Inflammatory macrophage (primary cell): ENCODE measurements at regions not wholly inside any gene's neighbourhood (a gene's known extent, or its start where the extent isn't known, plus 50 kb on each side); places are given as distances from the start of the nearest gene placed in this dataset.
"Not testable (repeated sequence)": the region's sequence is repeated elsewhere in the genome, so short reads cannot be mapped to it uniquely, and the experiment has no call there.

Experiments
- DNase-seq, 2 donors: peaks; one replicate each; pipeline ENCODE4 v3.0.0-alpha.2; 2020 to 2022

- DNase-seq, result no peak
These were observed 231.4 kb upstream of the ZEB2 start for GRCh38 chr2:144751142-144751905.

- DNase-seq, result no peak
These were observed 229.3 kb upstream of the ZEB2 start for GRCh38 chr2:144749188-144749587.

- DNase-seq, result no peak
These were observed 228.5 kb upstream of the ZEB2 start for GRCh38 chr2:144748443-144748842.

GRCh38 chr2:144747571-144747970 is 227.7 kb upstream of the ZEB2 start:
- DNase-seq, result no peak

- no peak for DNase-seq
These were observed 225.5 kb upstream of the ZEB2 start for GRCh38 chr2:144745424-144745823.

GRCh38 chr2:144738749-144739148 is 218.8 kb upstream of the ZEB2 start:
- DNase-seq, result no peak

- no peak for DNase-seq
These were observed 210.8 kb upstream of the ZEB2 start for GRCh38 chr2:144730711-144731110.

GRCh38 chr2:144724460-144724859 is 204.5 kb upstream of the ZEB2 start:
- not testable (repeated sequence) for DNase-seq

GRCh38 chr2:144718376-144718775 is 198.5 kb upstream of the ZEB2 start:
- DNase-seq, result no peak

- no peak for DNase-seq
These were observed 196.1 kb upstream of the ZEB2 start for GRCh38 chr2:144715992-144716391.

GRCh38 chr2:144713410-144713809 is 193.5 kb upstream of the ZEB2 start:
- no peak for DNase-seq

GRCh38 chr2:144712550-144712940 is 192.6 kb upstream of the ZEB2 start:
- DNase-seq, result no peak

- no peak for DNase-seq
These were observed 192.0 kb upstream of the ZEB2 start for GRCh38 chr2:144711630-144712549.

- no peak for DNase-seq
These were observed 191.2 kb upstream of the ZEB2 start for GRCh38 chr2:144711084-144711483.

- no peak for DNase-seq
These were observed 188.7 kb upstream of the ZEB2 start for GRCh38 chr2:144708626-144709025.

GRCh38 chr2:144707736-144708326 is 187.9 kb upstream of the ZEB2 start:
- DNase-seq, result peak in 1 of 2 donors; percentile 11

- DNase-seq, result no peak
These were observed 186.7 kb upstream of the ZEB2 start for GRCh38 chr2:144706647-144707046.

- DNase-seq, result peak; percentile 39 to 46
These were observed 185.7 kb upstream of the ZEB2 start for GRCh38 chr2:144705328-144706245.

- DNase-seq, result no peak
These were observed 184.8 kb upstream of the ZEB2 start for GRCh38 chr2:144704709-144705095.

GRCh38 chr2:144703852-144704708 is 184.2 kb upstream of the ZEB2 start:
- peak; percentile 98 to 99 for DNase-seq

GRCh38 chr2:144702051-144702450 is 182.1 kb upstream of the ZEB2 start:
- peak; percentile 92 to 94 for DNase-seq
